Mesothelial cell of epicardium (in vitro differentiated cells): ENCODE measurements at regions not wholly inside any gene's neighbourhood (a gene's known extent, or its start where the extent isn't known, plus 50 kb on each side); places are given as distances from the start of the nearest gene placed in this dataset.

Experiments
- DNase-seq, 2 experiments: peaks; one replicate each; pipeline ENCODE4 v3.0.0; 2021; ENCODE audit warnings: low spot score in 2 of 2; ENCODE audit not compliant: unreplicated experiment in 2 of 2
- H3K27ac Mint-ChIP-seq: 2 replicates; pipeline ENCODE4 v1.8.0; 2021; ENCODE audit warnings: mixed read lengths
- H3K27me3 Mint-ChIP-seq: 2 replicates; pipeline ENCODE4 v1.8.0; 2021; ENCODE audit warnings: low read depth, mixed read lengths
- H3K36me3 Mint-ChIP-seq: 2 replicates; pipeline ENCODE4 v1.8.0; 2021; ENCODE audit warnings: mixed read lengths
- H3K4me1 Mint-ChIP-seq: 2 replicates; pipeline ENCODE4 v1.8.0; 2021; ENCODE audit warnings: mixed read lengths
- H3K4me3 Mint-ChIP-seq: 2 replicates; pipeline ENCODE4 v1.8.0; 2021; ENCODE audit warnings: mild to moderate bottlenecking, moderate library complexity, mixed read lengths
- H3K9me3 Mint-ChIP-seq: 2 replicates; pipeline ENCODE4 v1.8.0; 2021; ENCODE audit warnings: mixed read lengths
- CTCF ChIP-seq: fragments of 200-600 bp; sonication (generic); IDR thresholded peaks from one replicate; pipeline ENCODE4 v1.5.0; 2021; ENCODE audit warnings: antibody characterized with exemption; ENCODE audit not compliant: unreplicated experiment

DNA sequence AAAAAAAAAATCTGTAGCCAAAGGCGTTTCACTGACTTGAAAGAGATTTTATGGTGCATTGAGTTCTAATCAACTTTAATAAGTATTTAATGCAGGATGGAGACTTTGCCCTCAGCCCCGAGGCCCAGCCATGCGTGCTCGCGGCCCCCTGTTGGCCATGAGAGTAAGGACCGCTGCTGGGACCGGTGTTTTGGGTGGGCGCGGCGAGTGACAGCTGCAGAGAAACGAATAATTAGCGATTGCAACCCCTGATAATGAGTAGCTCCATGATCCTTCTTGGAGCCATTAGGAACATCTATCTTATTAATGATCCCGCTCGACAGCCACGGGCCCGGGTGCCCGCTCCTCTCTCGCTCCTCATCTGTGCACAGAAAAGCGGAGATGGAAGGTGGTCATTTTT is 347.4 kb downstream of the RPS24 start:
- Mint-ChIP-seq H3K27ac (peak overlapping the region; percentile 18), H3K36me3 (no peaks in the 10 kb centered on the region), H3K9me3 (peaks cover 3% of the 10 kb centered on the region), H3K4me1 (peaks cover 48% of the 10 kb centered on the region), H3K27me3 (no peaks in the 10 kb centered on the region), H3K4me3 (no peak overlapping the region)
- DNase-seq = no peak
- peak; percentile 50 for TF ChIP-seq CTCF

GRCh38 chr10:78382047-78382446 is 348.4 kb downstream of the RPS24 start:
- TF ChIP-seq CTCF = no peak
- Mint-ChIP-seq H3K36me3 (no peaks in the 10 kb centered on the region), H3K27ac (no peak overlapping the region), H3K4me3 (no peak overlapping the region), H3K27me3 (no peaks in the 10 kb centered on the region), H3K4me1 (peaks cover 38% of the 10 kb centered on the region), H3K9me3 (peaks cover 3% of the 10 kb centered on the region)
- DNase-seq = no peak

- H3K4me1 Mint-ChIP-seq = peaks cover 35% of the 10 kb centered on the region
- no peak overlapping the region for H3K27ac Mint-ChIP-seq
- H3K4me3 Mint-ChIP-seq = no peak overlapping the region
- H3K9me3 Mint-ChIP-seq = peaks cover 3% of the 10 kb centered on the region
- DNase-seq = no peak
- no peaks in the 10 kb centered on the region for H3K36me3 Mint-ChIP-seq
- TF ChIP-seq CTCF = no peak
- no peaks in the 10 kb centered on the region for H3K27me3 Mint-ChIP-seq
Observed at GRCh38 chr10:78382772-78383171, 349.1 kb downstream of the RPS24 start.

- no peak for DNase-seq
- H3K27me3 Mint-ChIP-seq = no peaks in the 10 kb centered on the region
Observed at GRCh38 chr10:78383378-78384048, 349.9 kb downstream of the RPS24 start.

DNA sequence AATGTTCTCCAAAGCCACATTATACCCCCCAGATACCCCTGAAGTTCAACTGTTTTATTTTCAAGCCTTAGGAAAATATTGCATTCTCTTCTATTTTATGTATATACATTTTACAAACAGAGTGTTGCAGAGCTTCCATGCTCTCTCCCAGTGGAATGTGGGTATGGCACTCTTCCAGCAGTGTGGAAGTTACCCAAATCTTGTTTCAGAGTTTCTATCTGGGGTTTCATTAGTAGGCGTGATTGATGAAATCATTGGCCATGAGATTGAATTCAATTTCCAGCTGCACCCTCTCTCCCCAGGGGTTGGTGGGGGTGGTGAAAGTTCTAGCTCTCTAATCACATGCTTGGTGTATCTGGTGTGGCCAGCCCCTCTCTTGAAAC is 350.4 kb downstream of the RPS24 start:
- H3K27me3 Mint-ChIP-seq = no peaks in the 10 kb centered on the region
- H3K36me3 Mint-ChIP-seq = no peaks in the 10 kb centered on the region
- H3K27ac Mint-ChIP-seq = peak overlapping the region; percentile 33
- peaks cover 1% of the 10 kb centered on the region for H3K9me3 Mint-ChIP-seq
- TF ChIP-seq CTCF = no peak
- DNase-seq = no peak
- no peak overlapping the region for H3K4me3 Mint-ChIP-seq
- peaks cover 27% of the 10 kb centered on the region for H3K4me1 Mint-ChIP-seq

More at GRCh38 chr10:78383378-78384048, 349.9 kb downstream of the RPS24 start:
- Mint-ChIP-seq H3K36me3 (no peaks in the 10 kb centered on the region), H3K9me3 (peaks cover 3% of the 10 kb centered on the region), H3K27ac (peak overlapping the region; percentile 33), H3K4me1 (peaks cover 28% of the 10 kb centered on the region), H3K4me3 (no peak overlapping the region)
- TF ChIP-seq CTCF = no peak
